ENCODE measurements at regions not wholly inside any gene's neighbourhood (a gene's known extent, or its start where the extent isn't known, plus 50 kb on each side); places are given as distances from the start of the nearest gene placed in this dataset.
"Not testable (repeated sequence)": the region's sequence is repeated elsewhere in the genome, so short reads cannot be mapped to it uniquely, and the experiment has no call there.

DNA sequence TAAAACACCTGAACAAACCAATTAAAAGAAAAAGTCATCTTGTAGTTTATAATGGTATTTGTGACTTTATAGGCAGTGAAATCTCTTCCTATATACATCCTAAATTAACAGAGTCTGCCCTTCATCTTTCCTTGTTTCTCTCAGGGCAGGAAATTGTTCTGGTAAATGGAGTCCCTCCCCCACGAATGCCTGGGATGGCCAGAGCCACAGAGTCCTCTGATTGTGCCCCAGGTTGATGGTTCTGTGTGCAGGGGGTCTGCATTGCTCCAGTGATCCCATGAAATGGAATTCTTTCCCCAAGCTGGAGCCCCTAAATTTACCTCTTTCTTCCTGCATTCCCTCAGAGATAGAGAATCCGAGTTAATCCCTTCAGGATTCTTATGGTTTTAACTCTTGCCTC, 155.5 kb downstream of the MTX2 start:
- DNase-seq (ENCODE audit: low read depth), result no peak

DNA sequence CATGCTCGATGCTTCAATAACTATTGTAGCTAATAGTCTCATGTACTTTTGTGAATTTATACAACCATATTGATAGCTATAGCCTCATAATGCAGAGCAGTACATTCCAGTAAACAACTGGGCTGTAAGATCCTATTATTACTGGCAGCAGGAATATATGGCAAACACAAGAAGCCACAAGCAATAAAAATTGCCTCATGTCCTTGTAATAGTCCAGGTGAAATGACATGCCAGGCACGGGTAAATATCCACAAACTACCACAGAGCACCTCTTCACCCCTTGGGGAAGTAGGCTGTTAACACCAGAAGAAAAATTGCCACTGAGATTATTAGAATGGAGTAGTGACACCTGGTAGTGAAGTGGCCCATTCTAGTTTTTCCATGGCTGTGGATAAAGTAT, 158.3 kb downstream of the MTX2 start:
- no peak for DNase-seq (ENCODE audit: low read depth)

GRCh38 chr2:176428944-176429469, 159.8 kb downstream of the MTX2 start:
- DNase-seq (ENCODE audit: low read depth), result not testable (repeated sequence)

- DNase-seq (ENCODE audit: low read depth), result no peak
Observed at GRCh38 chr2:176432434-176432833, 163.2 kb downstream of the MTX2 start.

DNA sequence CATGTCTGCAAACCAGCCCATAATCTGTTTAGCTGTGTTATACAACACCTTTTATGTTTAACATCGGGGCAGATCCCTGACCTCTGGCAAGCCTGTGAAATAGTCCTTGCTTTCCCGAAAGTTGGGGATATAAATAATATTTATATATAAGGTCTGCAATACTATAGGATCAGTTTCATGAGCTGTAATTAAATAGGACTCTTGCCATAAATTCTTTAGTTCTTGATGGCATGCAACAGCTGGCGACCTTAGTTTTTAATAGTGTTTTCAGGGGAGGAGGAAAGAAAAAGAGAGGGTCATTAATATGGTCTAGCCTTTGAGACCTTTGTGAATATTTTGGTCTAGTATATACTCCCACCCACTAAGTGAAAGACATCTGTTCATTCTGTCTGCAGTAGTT, 166.5 kb downstream of the MTX2 start:
- DNase-seq (ENCODE audit: low read depth), result no peak

- no peak for DNase-seq (ENCODE audit: low read depth)
Observed at GRCh38 chr2:176443946-176444345, 174.7 kb downstream of the MTX2 start.

DNA sequence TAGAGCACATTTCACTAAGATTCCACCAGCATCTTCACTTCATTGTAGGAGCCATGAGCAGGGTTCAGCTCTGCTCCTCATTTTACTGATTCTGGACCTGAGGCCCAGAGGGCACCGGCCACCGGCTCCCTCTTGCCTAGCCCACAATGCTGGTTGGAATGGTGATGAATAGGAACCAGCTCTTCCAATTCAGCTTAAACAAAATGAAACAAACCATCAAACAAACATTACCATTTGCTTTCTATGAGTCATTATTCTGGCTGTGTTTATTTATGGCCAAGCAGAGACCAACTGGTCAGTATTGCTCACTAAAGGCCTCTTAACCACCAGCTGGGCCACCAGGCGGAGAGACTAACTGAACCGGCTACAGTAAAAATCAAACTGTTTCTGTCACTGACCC, 176.7 kb downstream of the MTX2 start:
- no peak for DNase-seq (ENCODE audit: low read depth)

GRCh38 chr2:176446718-176447414, 177.6 kb downstream of the MTX2 start:
- no peak for DNase-seq (ENCODE audit: low read depth)

- DNase-seq (ENCODE audit: low read depth), result no peak
Observed at GRCh38 chr2:176447616-176448015, 178.4 kb downstream of the MTX2 start.

- no peak for DNase-seq (ENCODE audit: low read depth)
Observed at GRCh38 chr2:176449852-176450251, 180.6 kb downstream of the MTX2 start.

DNA sequence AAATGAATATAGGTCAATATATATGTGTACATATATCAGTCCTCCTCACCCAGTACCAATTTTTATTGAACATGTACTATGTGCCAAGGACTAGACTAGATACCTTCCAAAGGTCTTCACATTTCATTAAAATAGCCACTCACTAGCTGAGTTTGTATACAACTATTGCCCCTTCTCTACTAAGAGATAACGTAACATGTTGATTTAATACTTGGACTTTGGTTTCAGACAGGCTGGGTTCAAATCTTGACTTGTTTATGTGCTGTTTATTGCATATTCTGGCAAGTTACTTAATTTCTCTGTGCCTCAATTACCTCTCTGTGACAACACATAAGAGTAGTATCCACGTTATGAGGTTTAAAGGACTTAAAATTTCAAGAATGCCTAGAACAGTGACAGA, 184.5 kb downstream of the MTX2 start:
- DNase-seq (ENCODE audit: low read depth), result no peak

DNA sequence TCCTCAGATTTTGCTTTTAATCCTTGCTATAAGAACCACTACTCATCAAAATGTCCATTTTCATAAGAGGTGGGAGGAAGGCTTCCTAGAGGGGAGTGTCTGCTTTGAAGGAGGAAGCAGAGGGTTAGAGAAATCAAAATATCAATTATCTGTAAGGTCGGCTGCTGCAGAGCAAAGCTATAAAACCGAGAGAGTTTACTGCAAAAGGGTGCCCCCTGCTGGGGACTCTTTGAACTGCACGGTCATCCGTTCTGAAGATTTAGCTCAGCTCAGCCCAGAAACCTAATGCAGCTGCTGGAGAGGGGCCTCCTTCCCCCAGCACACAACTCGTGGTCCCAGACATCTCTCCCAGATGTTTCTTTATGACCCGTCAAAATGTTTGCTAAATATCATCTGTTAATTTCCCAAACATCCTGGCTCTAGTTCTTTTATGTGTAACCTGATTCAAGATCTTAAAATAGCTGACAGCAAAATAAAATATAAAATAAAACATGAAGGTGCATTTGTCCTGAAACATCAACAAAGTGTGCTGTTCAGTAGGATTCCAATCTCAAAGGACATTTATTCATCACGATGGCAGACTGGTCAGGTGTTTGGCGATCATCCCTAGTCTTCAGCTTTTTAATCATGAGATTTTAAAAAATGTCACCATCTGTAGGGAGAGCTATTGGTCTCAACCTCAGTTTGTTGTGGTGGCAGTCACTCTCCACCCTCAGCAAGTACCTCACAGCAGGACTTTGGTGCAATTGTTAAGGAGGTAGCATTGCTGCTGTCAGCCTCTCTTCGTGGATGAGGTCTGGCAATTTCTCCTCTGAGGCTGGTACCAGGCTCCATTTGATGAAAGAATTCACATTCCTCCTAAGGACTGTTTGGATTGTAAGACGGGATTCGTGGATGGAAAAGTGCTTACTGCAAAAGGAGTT, 185.9 kb downstream of the MTX2 start:
- peak; percentile 43 for DNase-seq (ENCODE audit: low read depth)

- no peak for DNase-seq (ENCODE audit: low read depth)
Observed at GRCh38 chr2:176455816-176456291, 186.6 kb downstream of the MTX2 start.

- no peak for DNase-seq (ENCODE audit: low read depth)
Observed at GRCh38 chr2:176457481-176457880, 188.2 kb downstream of the MTX2 start.

DNA sequence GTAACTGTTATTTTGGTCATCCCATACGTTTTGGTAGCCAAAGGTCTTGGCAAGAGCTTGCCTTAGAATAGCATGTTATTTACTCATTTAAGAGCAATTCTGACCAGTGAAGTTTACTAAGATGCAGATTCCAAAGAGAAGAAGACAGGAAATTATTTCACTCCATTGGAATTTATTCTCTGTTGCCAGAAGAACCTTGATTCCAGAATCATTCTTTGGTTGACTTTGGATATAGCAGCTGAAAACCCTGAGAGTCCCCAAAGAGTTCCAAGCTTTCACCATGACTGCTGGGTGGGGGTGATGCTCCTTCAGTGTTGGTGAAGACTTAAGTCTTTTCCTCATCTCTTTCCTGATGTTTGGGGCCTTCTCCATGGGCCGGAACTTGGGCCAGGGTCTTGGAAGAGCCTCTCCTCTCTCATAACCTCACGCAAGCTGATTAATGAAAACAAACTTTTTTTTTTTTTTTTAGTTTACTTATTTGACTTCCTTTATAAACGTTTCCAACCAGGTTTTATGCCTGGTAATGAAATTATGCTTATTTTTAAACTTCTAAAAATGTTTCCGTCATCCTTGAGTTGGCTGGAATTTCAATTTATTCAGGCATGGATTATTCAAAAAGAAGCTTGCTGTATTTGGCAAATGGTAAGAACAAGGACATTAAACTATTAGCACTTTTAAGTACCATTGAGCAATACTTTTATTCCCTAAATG, 192.0 kb downstream of the MTX2 start:
- DNase-seq (ENCODE audit: low read depth), result no peak

GRCh38 chr2:176461809-176462670, 192.8 kb downstream of the MTX2 start:
- no peak for DNase-seq (ENCODE audit: low read depth)

DNA sequence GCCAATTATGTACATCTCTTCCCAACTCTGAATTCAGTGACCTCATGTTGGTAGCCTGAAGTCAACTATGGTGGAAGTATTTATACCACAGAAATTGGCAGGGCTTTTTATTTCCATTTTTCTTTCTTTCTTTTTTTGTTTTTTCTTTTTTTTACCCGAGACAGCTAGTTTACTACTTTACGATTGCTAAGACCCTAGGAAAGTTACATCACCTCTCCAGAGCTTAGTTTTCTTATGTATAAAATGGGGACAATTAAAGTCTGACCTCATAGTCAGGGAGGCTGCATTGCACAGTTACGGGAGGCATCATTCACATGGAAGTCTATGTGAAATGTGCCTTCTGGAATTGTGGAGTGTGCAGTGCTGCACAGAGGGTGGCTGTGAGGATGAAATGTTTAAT, 194.3 kb downstream of the MTX2 start:
- DNase-seq (ENCODE audit: low read depth), result no peak

- DNase-seq (ENCODE audit: low read depth), result no peak
Observed at GRCh38 chr2:176464886-176465564, 195.8 kb downstream of the MTX2 start.

DNA sequence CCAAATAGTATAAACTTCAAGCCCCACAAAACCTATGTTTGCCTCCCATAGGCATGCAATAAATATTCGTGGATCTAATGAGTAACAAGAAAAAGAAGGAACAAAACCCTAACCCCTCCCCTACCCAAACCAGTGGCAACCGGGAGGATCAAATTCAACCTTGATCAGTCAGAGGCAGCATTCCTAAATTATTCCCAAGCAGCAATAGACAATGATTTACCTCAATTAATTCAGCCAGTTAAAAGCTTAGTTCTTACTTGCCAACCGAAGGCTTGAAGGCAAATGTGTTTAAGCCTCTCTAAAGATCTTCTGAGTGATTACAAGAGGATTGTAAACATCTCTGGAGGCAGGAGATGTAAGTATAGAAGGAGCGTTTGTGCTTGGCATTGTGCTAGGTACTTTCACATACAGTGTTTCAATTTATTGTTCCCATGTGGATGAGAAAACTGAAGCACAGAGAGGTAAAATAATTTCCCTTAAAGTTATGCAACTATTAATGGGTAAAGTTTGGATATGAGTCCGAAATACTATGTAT, 197.7 kb downstream of the MTX2 start:
- DNase-seq (ENCODE audit: low read depth), result no peak

DNA sequence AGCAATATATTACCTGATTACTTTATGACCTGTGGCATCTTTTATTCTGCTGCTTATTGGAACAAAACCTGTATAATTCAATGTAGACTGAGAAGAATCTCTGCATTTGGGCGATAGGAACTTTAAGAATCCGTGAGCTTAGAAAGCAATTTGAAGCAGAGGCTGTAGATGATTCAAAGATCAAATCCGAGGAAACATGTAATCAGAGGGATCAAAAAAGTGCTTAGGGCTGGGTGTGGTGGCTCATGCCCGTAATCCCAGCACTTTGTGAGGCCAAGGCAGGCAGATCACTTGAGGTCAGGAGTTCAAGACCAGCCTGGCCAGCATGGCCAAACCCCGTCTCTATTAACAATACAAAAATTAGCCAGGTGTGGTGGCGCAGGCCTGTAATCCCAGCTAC, 198.4 kb downstream of the MTX2 start:
- no peak for DNase-seq (ENCODE audit: low read depth)

All from stimulated activated CD8-positive, alpha-beta memory T cell treated with anti-CD3 and anti-CD28 coated beads, Interleukin-12 subunit alpha, Interleukin-12 subunit beta, amount 100 ng/mL, for 4 hours (primary cell).